ENCODE measurements at regions not wholly inside any gene's neighbourhood (a gene's known extent, or its start where the extent isn't known, plus 50 kb on each side); places are given as distances from the start of the nearest gene placed in this dataset.

DNA sequence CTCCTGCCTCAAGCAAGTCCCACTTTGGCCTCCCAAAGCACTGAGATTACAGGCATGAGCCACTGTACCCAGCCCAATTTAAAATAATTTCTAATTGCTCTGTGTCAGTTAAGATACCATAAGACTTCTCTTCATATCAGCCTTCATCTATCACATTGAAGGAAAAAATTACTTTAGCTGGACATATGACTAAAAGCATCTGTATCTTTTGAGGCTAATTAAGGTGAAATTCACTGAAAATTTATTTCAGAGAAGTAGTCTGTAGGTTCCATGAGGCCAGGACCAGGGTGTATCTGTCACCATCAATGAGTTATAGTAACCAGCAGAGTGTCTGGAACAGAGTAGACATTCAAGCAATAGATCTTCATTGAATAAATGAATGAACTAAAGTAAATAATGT is 205.2 kb upstream of the PHYHIPL start:
- CTCF ChIA-PET, result interaction anchor here (1.2 to 1.3 kb wide), 3 partner anchors 8 to 34 kb away, joined by 3 read pairs; no protein-coding TSS in a partner anchor
- no peak for DNase-seq (ENCODE audit: low read depth)
- TF ChIP-seq, protein P1, sequence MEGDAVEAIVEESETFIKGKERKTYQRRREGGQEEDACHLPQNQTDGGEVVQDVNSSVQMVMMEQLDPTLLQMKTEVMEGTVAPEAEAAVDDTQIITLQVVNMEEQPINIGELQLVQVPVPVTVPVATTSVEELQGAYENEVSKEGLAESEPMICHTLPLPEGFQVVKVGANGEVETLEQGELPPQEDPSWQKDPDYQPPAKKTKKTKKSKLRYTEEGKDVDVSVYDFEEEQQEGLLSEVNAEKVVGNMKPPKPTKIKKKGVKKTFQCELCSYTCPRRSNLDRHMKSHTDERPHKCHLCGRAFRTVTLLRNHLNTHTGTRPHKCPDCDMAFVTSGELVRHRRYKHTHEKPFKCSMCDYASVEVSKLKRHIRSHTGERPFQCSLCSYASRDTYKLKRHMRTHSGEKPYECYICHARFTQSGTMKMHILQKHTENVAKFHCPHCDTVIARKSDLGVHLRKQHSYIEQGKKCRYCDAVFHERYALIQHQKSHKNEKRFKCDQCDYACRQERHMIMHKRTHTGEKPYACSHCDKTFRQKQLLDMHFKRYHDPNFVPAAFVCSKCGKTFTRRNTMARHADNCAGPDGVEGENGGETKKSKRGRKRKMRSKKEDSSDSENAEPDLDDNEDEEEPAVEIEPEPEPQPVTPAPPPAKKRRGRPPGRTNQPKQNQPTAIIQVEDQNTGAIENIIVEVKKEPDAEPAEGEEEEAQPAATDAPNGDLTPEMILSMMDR (IDR thresholded peaks at IDR 0.05; ENCODE audit: insufficient read depth, low read depth, low read length), result no peak
- Histone ChIP-seq H3K27me3 (ENCODE audit: control insufficient read depth, insufficient read depth, low read length) (peaks cover 2% of the 10 kb centered on the region), H3K4me3 (ENCODE audit: low read depth, low read length) (no peak overlapping the region), H3K36me3 (ENCODE audit: control insufficient read depth, insufficient read depth, low read length) (no peaks in the 10 kb centered on the region)
- POLR2A ChIA-PET, result no interaction called here

DNA sequence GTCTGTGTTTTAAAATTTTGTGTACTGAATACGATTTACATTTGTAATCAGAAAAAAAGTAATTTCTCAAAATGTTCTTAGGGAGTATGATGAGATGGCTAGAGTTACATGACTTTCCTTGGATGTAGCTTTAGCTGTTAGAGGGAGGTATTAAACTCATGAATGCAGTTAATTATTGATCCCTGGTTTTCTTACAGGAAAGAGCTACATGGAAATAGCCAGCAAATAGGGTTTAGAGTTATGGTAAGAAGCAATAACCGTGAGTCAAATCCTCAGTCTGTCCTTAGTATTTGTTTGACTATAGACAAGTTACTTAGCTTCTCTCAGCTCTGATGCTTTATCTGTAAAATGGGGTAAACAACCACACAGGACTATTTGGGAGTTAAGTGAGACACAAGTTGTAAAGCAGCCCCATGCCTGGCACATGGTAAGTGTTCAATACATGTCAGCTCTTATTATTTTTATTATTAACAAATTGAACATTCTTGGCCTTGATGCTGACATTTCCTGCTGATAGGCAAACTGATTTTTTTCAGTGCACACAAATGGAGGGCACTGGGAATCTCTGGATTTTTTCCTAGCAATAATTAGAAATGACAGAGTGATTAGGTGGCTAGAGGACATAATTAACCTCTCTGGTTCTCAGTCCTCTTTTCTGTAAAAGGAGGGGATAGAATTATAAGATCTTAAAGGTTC is 204.5 kb upstream of the PHYHIPL start:
- peaks cover 2% of the 10 kb centered on the region for H3K27me3 ChIP-seq (ENCODE audit: control insufficient read depth, insufficient read depth, low read length)
- TF ChIP-seq, protein P1 (IDR thresholded peaks at IDR 0.05; ENCODE audit: insufficient read depth, low read depth, low read length), result no peak
- no peak overlapping the region for H3K4me3 ChIP-seq (ENCODE audit: low read depth, low read length)
- DNase-seq (ENCODE audit: low read depth), result no peak
- ChIA-PET POLR2A (no interaction called here), CTCF (interaction anchor here (1.3 kb wide), 1 partner anchor 35 kb away, joined by 3 read pairs; no protein-coding TSS in a partner anchor)
- no peaks in the 10 kb centered on the region for H3K36me3 ChIP-seq (ENCODE audit: control insufficient read depth, insufficient read depth, low read length)

DNA sequence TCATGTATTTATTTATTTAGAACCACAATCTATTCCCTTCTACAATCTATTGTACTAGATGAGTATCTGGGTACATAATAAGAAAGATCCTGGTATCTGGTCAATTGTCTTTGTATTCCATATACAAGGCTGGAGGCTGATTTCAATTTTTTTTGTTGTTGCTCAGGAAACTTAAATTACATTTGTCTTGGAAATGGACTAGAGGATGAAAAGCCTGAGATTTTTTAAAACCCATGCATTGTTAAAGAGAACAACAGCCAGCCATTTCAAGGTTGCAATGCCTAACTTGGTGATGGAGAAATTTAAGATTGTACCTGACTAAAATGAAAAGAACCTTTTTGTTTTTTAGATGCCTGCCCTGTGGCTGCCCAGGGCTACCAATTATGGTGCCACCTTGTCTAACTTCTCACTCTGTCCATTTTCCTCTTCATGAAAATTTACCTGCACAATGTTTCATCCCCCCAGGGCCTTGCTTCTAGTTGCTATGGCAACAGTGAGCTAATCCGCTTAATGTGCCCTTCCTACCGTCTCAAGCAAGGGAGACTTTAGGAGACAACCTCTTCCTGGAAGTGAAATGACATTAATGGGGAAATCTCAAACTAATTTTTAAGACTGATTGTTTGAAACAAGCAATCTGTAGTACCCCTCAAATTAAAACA is 203.7 kb upstream of the PHYHIPL start:
- POLR2A ChIA-PET, result no interaction called here
- Histone ChIP-seq H3K4me3 (ENCODE audit: low read depth, low read length) (no peak overlapping the region), H3K27me3 (ENCODE audit: control insufficient read depth, insufficient read depth, low read length) (peaks cover 2% of the 10 kb centered on the region), H3K36me3 (ENCODE audit: control insufficient read depth, insufficient read depth, low read length) (no peaks in the 10 kb centered on the region)
- DNase-seq (ENCODE audit: low read depth), result no peak
- CTCF ChIA-PET, result interaction anchor here (1.0 to 1.3 kb wide), 2 partner anchors 9 to 36 kb away, joined by 3 read pairs; no protein-coding TSS in a partner anchor
- TF ChIP-seq, protein P1 (IDR thresholded peaks at IDR 0.05; ENCODE audit: insufficient read depth, low read depth, low read length), result no peak

DNA sequence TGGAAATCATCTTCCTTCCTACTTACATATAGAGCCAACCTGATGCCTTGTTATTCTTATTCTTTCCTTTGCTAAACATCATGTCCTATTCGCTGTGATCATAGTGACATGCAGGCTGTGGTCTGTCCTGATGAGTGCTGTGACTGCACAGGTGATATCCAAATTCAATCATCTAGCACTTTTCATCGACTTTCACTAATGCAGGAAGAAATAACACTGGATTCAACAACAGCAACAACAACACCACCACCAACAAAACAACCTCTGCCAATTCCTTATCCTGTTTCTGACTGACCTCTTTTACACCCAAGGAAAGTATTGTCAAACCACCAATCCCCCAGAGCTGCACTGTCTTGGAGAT is 203.2 kb upstream of the PHYHIPL start:
- ChIA-PET CTCF (interaction anchor here (1.0 kb wide), 1 partner anchor 10 kb away, joined by 3 read pairs; no protein-coding TSS in a partner anchor), POLR2A (no interaction called here)
- H3K36me3 ChIP-seq (ENCODE audit: control insufficient read depth, insufficient read depth, low read length), result no peaks in the 10 kb centered on the region
- DNase-seq (ENCODE audit: low read depth), result no peak
- TF ChIP-seq, protein P1 (IDR thresholded peaks at IDR 0.05; ENCODE audit: insufficient read depth, low read depth, low read length), result no peak
- no peak overlapping the region for H3K4me3 ChIP-seq (ENCODE audit: low read depth, low read length)
- H3K27me3 ChIP-seq (ENCODE audit: control insufficient read depth, insufficient read depth, low read length), result peaks cover 2% of the 10 kb centered on the region; the same call in 1 of the 2 replicates

DNA sequence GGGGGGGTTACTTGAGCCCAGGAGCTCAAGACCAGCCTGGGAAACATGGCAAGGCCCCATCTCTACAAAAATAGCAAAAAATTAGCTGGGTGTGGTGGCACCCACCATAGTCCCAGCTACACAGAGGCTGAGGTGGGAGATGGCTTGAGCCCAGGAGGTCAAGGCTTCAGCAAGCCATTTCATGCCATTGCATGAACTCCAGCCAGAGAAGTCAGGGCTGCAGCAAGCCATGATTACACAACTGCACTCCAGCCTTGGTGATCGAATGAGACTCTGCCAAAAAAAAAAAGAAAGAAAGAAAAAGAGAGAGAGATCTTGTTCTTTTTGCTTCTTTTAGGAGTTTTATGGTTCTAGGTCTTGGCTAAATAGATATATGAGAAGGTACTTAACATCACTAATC is 200.2 kb upstream of the PHYHIPL start:
- Histone ChIP-seq H3K36me3 (ENCODE audit: control insufficient read depth, insufficient read depth, low read length) (no peaks in the 10 kb centered on the region), H3K4me3 (ENCODE audit: low read depth, low read length) (no peak overlapping the region), H3K27me3 (ENCODE audit: control insufficient read depth, insufficient read depth, low read length) (no peaks in the 10 kb centered on the region; the same call in 1 of the 2 replicates)
- no peak for DNase-seq (ENCODE audit: low read depth)
- TF ChIP-seq, protein P1 (IDR thresholded peaks at IDR 0.05; ENCODE audit: insufficient read depth, low read depth, low read length), result no peak
- ChIA-PET POLR2A (no interaction called here), CTCF (no interaction called here)

All from BJ (cell line).